Cardiac fibroblast (primary cell): ENCODE measurements at regions not wholly inside any gene's neighbourhood (a gene's known extent, or its start where the extent isn't known, plus 50 kb on each side); places are given as distances from the start of the nearest gene placed in this dataset.
"Not testable (repeated sequence)": the region's sequence is repeated elsewhere in the genome, so short reads cannot be mapped to it uniquely, and the experiment has no call there.

Experiments
- DNase-seq, 2 donors: peaks; one replicate each; pipeline versions ENCODE4 v3.0.0 to v3.0.0-alpha.2; 2010; ENCODE audit warnings: low read depth in 2 of 2
- H3K4me3 ChIP-seq, 2 donors: replicated peaks in 1 of 2; 1 replicate in 1 of 2; 2 replicates in 1 of 2; pipeline ENCODE4 v1.5.1; 2011; ENCODE audit warnings: low read depth in 2 of 2, low read length in 2 of 2, mild to moderate bottlenecking in 2 of 2, moderate library complexity in 1 of 2
- CTCF ChIP-seq: IDR thresholded peaks from one replicate; pipeline ENCODE4 v1.5.1; 2011; ENCODE audit warnings: low read depth, mild to moderate bottlenecking, low read length, inconsistent platforms

- no peak for DNase-seq
- H3K4me3 ChIP-seq, result no peak overlapping the region
- TF ChIP-seq CTCF, result no peak
Measured at GRCh38 chr3:173238091-173238490, 97.1 kb upstream of the SPATA16 start.

GRCh38 chr3:173225351-173225750, 84.3 kb upstream of the SPATA16 start:
- no peak for DNase-seq
- no peak overlapping the region for H3K4me3 ChIP-seq
- TF ChIP-seq CTCF, result no peak

GRCh38 chr3:173221010-173221409, 80.0 kb upstream of the SPATA16 start:
- TF ChIP-seq CTCF, result peak; percentile 23
- H3K4me3 ChIP-seq, result no peak overlapping the region
- DNase-seq, result peak; percentile 3 to 6

GRCh38 chr3:173217127-173217526, 76.1 kb upstream of the SPATA16 start:
- no peak overlapping the region for H3K4me3 ChIP-seq
- peak in 1 of 2 donors; percentile 20 for DNase-seq
- TF ChIP-seq CTCF, result no peak

- no peak for TF ChIP-seq CTCF
- DNase-seq, result no peak
- H3K4me3 ChIP-seq, result no peak overlapping the region
Measured at GRCh38 chr3:173216063-173216462, 75.0 kb upstream of the SPATA16 start.

- no peak overlapping the region for H3K4me3 ChIP-seq
- no peak for DNase-seq
- TF ChIP-seq CTCF, result no peak
Measured at GRCh38 chr3:173214576-173214975, 73.5 kb upstream of the SPATA16 start.

GRCh38 chr3:173199568-173199967, 58.5 kb upstream of the SPATA16 start:
- no peak overlapping the region for H3K4me3 ChIP-seq
- no peak for TF ChIP-seq CTCF
- DNase-seq, result no peak

- not testable (repeated sequence) for H3K4me3 ChIP-seq, DNase-seq
Measured at GRCh38 chr3:173194868-173195267, 53.8 kb upstream of the SPATA16 start.
